ENCODE measurements at regions not wholly inside any gene's neighbourhood (a gene's known extent, or its start where the extent isn't known, plus 50 kb on each side); places are given as distances from the start of the nearest gene placed in this dataset.

GRCh38 chr9:25954209-25954608 lies 276.0 kb upstream of the TUSC1 start:
- TF ChIP-seq CTCF (IDR thresholded peaks at IDR 0.05; ENCODE audit: low read depth, low read length): no peak
- Histone ChIP-seq H3K4me3 (no peak overlapping the region), H3K4me1 (ENCODE audit: low read depth) (no peaks in the 10 kb centered on the region), H3K9me3 (ENCODE audit: low read depth) (no peaks in the 10 kb centered on the region), H3K27me3 (no peaks in the 10 kb centered on the region), H3K36me3 (no peaks in the 10 kb centered on the region), H3K27ac (no peak overlapping the region)
- DNase-seq (ENCODE audit: low read depth in 1 of 2, low spot score in 1 of 2): no peak

DNA sequence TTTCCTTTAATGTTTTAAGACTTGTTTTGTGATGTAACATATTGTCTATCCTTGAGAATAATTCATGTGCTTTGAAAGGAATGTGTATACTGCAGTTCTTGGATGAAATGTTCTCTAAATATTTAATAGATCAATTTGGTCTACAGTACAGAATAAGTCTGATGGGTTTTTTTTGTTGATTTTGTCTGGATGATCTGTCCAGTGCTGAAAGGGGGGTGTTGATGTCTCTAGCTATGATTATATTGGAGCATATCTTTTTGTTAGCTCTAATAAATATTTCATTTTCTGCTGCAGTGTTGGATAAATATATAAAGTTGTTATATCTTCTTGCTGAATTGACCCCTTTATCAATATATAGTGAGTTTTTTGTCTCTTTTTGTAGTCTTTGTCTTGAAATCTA lies 269.9 kb upstream of the TUSC1 start:
- Histone ChIP-seq H3K36me3 (no peaks in the 10 kb centered on the region), H3K4me3 (no peak overlapping the region), H3K9me3 (ENCODE audit: low read depth) (no peaks in the 10 kb centered on the region), H3K27me3 (no peaks in the 10 kb centered on the region), H3K27ac (no peak overlapping the region), H3K4me1 (ENCODE audit: low read depth) (no peaks in the 10 kb centered on the region)
- no peak for TF ChIP-seq CTCF (IDR thresholded peaks at IDR 0.05; ENCODE audit: low read depth, low read length)
- no peak for DNase-seq (ENCODE audit: low read depth in 1 of 2, low spot score in 1 of 2)

DNA sequence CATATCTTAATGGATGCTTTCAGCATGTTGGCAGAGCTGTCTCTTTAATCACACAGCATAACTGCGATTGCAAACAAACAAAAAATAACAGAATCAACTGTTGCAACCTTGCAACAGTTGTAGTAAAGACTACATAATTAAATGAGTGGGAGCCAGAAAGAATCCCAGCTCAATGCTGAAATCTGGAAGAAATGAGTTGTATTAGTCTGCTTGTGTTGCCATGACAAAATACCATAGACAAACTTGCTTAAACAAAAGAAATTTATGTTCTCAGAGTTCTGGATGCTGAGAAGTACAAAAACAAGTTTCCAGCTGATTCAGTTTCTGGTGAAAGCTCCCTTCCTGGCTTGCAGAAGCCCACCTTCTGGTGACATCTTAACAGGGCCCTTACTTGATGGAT lies 260.9 kb upstream of the TUSC1 start:
- no peak for TF ChIP-seq CTCF (IDR thresholded peaks at IDR 0.05; ENCODE audit: low read depth, low read length)
- Histone ChIP-seq H3K9me3 (ENCODE audit: low read depth) (no peaks in the 10 kb centered on the region), H3K27me3 (no peaks in the 10 kb centered on the region), H3K36me3 (no peaks in the 10 kb centered on the region), H3K4me3 (no peak overlapping the region), H3K27ac (no peak overlapping the region), H3K4me1 (ENCODE audit: low read depth) (no peaks in the 10 kb centered on the region)
- no peak for DNase-seq (ENCODE audit: low read depth in 1 of 2, low spot score in 1 of 2)

DNA sequence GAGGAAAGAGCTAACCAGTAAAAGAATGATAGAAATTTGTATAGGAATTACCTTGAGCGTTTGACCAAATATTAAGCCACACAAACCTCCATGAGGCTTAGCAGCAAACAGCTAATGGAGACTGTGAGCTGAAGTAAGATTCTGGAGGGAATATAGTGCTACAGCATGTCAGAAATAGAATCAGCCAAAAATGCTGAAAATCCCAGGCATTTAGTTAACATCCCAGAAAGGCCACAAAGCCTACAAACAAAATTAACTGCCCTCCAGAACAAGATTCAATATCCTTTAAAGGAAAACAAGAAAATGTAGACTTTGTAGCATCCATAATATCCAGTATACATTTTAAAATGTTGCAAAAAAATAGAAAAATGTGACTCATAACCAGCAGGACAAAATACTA lies 257.8 kb upstream of the TUSC1 start:
- no peaks in the 10 kb centered on the region for H3K27me3 ChIP-seq
- H3K36me3 ChIP-seq: no peaks in the 10 kb centered on the region
- H3K27ac ChIP-seq: no peak overlapping the region
- no peak overlapping the region for H3K4me3 ChIP-seq
- no peak for DNase-seq (ENCODE audit: low read depth in 1 of 2, low spot score in 1 of 2)
- no peak for TF ChIP-seq CTCF (IDR thresholded peaks at IDR 0.05; ENCODE audit: low read depth, low read length)
- no peaks in the 10 kb centered on the region for H3K9me3 ChIP-seq (ENCODE audit: low read depth)
- H3K4me1 ChIP-seq (ENCODE audit: low read depth): no peaks in the 10 kb centered on the region

- no peak overlapping the region for H3K4me3 ChIP-seq
- H3K27ac ChIP-seq: no peak overlapping the region
- DNase-seq (ENCODE audit: low read depth in 1 of 2, low spot score in 1 of 2): no peak
- H3K27me3 ChIP-seq: no peaks in the 10 kb centered on the region
- H3K36me3 ChIP-seq: no peaks in the 10 kb centered on the region
- no peaks in the 10 kb centered on the region for H3K9me3 ChIP-seq (ENCODE audit: low read depth)
- no peaks in the 10 kb centered on the region for H3K4me1 ChIP-seq (ENCODE audit: low read depth)
- TF ChIP-seq CTCF (IDR thresholded peaks at IDR 0.05; ENCODE audit: low read depth, low read length): no peak
Measured at GRCh38 chr9:25935188-25935587, 256.9 kb upstream of the TUSC1 start.

GRCh38 chr9:25918761-25919160 lies 240.5 kb upstream of the TUSC1 start:
- H3K9me3 ChIP-seq (ENCODE audit: low read depth): no peaks in the 10 kb centered on the region
- no peaks in the 10 kb centered on the region for H3K4me1 ChIP-seq (ENCODE audit: low read depth)
- H3K27me3 ChIP-seq: no peaks in the 10 kb centered on the region
- no peak overlapping the region for H3K27ac ChIP-seq
- no peak for TF ChIP-seq CTCF (IDR thresholded peaks at IDR 0.05; ENCODE audit: low read depth, low read length)
- H3K36me3 ChIP-seq: no peaks in the 10 kb centered on the region
- no peak overlapping the region for H3K4me3 ChIP-seq
- no peak for DNase-seq (ENCODE audit: low read depth in 1 of 2, low spot score in 1 of 2)
